HL-60 (cell line): ENCODE measurements at regions not wholly inside any gene's neighbourhood (a gene's known extent, or its start where the extent isn't known, plus 50 kb on each side); places are given as distances from the start of the nearest gene placed in this dataset.

ENCODE experiments used
- GABPA ChIP-seq: IDR thresholded peaks from 2 replicates; pipeline ENCODE4 v1.6.1; 2012; ENCODE audit warnings: low read depth
- POLR2AphosphoS5 ChIP-seq: IDR thresholded peaks from 2 replicates; pipeline ENCODE4 v1.6.1; 2012; ENCODE audit warnings: low read depth
- TF ChIP-seq, protein P1 (sequence below): IDR thresholded peaks from one replicate; pipeline ENCODE4 v1.5.1; 2011; ENCODE audit warnings: low read length, control low read depth, inconsistent platforms; ENCODE audit not compliant: insufficient read depth

DNA sequence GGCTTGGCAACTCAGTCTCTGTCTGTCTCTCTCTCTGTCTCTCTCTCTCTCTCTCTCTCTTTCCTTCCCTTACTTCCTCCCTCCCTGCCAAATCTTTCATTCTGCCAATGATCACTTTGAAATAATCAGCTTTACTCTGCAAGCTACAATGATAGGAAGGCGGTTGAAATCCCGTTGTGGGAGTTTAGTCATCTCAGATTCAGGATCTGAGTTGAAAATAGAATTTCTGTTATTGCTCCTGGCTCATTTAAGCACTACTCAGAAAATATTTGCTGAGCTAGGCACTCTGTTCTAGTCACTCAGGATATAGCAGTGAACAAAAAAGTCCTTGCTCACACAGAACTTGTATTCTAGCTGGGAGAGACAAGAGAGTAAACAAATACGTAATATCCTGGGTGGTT, 56.3 kb upstream of the DCTD start:
- TF ChIP-seq, protein P1, sequence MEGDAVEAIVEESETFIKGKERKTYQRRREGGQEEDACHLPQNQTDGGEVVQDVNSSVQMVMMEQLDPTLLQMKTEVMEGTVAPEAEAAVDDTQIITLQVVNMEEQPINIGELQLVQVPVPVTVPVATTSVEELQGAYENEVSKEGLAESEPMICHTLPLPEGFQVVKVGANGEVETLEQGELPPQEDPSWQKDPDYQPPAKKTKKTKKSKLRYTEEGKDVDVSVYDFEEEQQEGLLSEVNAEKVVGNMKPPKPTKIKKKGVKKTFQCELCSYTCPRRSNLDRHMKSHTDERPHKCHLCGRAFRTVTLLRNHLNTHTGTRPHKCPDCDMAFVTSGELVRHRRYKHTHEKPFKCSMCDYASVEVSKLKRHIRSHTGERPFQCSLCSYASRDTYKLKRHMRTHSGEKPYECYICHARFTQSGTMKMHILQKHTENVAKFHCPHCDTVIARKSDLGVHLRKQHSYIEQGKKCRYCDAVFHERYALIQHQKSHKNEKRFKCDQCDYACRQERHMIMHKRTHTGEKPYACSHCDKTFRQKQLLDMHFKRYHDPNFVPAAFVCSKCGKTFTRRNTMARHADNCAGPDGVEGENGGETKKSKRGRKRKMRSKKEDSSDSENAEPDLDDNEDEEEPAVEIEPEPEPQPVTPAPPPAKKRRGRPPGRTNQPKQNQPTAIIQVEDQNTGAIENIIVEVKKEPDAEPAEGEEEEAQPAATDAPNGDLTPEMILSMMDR = no peak
- TF ChIP-seq POLR2AphosphoS5 = no peak
- TF ChIP-seq GABPA = no peak
